ENCODE measurements at regions not wholly inside any gene's neighbourhood (a gene's known extent, or its start where the extent isn't known, plus 50 kb on each side); places are given as distances from the start of the nearest gene placed in this dataset.

DNA sequence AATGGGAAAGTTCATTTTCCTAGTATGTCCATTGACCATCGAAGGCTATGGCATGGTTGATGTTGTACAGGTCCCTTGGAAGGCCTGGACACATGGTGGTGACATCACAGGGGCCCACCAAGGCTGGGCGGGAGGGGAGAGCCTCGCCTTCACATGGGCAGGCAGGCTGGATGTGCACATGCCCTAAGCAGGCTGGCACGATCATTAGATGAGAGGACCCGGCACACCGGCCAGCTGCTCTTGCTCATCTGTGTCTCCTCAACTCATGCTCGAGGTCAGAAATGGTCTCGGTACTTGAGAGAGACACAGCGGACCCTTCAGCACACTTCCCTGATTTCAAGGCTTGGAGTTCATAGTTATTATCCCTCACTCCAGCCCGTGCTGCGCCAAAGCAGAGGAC lies 416.9 kb upstream of the ZFHX3 start:
- intact Hi-C loops (cut with micrococcal nuclease; ENCODE audit: unreplicated experiment) = no loop called here
- BruUV-seq (replicated peaks) = no TSS peak
- Histone ChIP-seq H3K4me3 (ENCODE audit: low read depth in 2 of 2, low read length in 2 of 2) (no peak overlapping the region), H3K9me3 (ENCODE audit: control insufficient read depth, insufficient read depth, low read depth, low read length) (no peaks in the 10 kb centered on the region), H3K36me3 (ENCODE audit: control insufficient read depth, insufficient read depth, low read length) (no peaks in the 10 kb centered on the region), H3K27me3 (ENCODE audit: control insufficient read depth, insufficient read depth, low read length) (peaks cover 2% of the 10 kb centered on the region; the same call in 1 of the 2 replicates), H3K4me1 (ENCODE audit: control insufficient read depth, insufficient read depth, low read length) (no peaks in the 10 kb centered on the region), H3K27ac (ENCODE audit: low read length) (no peak overlapping the region)
- CTCF ChIA-PET = no interaction called here
- TF ChIP-seq, protein P1, sequence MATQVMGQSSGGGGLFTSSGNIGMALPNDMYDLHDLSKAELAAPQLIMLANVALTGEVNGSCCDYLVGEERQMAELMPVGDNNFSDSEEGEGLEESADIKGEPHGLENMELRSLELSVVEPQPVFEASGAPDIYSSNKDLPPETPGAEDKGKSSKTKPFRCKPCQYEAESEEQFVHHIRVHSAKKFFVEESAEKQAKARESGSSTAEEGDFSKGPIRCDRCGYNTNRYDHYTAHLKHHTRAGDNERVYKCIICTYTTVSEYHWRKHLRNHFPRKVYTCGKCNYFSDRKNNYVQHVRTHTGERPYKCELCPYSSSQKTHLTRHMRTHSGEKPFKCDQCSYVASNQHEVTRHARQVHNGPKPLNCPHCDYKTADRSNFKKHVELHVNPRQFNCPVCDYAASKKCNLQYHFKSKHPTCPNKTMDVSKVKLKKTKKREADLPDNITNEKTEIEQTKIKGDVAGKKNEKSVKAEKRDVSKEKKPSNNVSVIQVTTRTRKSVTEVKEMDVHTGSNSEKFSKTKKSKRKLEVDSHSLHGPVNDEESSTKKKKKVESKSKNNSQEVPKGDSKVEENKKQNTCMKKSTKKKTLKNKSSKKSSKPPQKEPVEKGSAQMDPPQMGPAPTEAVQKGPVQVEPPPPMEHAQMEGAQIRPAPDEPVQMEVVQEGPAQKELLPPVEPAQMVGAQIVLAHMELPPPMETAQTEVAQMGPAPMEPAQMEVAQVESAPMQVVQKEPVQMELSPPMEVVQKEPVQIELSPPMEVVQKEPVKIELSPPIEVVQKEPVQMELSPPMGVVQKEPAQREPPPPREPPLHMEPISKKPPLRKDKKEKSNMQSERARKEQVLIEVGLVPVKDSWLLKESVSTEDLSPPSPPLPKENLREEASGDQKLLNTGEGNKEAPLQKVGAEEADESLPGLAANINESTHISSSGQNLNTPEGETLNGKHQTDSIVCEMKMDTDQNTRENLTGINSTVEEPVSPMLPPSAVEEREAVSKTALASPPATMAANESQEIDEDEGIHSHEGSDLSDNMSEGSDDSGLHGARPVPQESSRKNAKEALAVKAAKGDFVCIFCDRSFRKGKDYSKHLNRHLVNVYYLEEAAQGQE (IDR thresholded peaks at IDR 0.05; ENCODE audit: insufficient read depth in 1 of 2, low read depth in 2 of 2, low read length in 1 of 2) = no peak
- TF ChIP-seq POLR2AphosphoS5 (IDR thresholded peaks at IDR 0.05; ENCODE audit: low read depth, low read length) = no peak
- no peak for TF ChIP-seq SIN3A (IDR thresholded peaks at IDR 0.05; ENCODE audit: borderline replicate concordance, insufficient read depth, low read depth, low read length)
- TF ChIP-seq TCF7L2 (IDR thresholded peaks at IDR 0.05; ENCODE audit: low read depth, low read length) = no peak
- TF ChIP-seq, protein P2, sequence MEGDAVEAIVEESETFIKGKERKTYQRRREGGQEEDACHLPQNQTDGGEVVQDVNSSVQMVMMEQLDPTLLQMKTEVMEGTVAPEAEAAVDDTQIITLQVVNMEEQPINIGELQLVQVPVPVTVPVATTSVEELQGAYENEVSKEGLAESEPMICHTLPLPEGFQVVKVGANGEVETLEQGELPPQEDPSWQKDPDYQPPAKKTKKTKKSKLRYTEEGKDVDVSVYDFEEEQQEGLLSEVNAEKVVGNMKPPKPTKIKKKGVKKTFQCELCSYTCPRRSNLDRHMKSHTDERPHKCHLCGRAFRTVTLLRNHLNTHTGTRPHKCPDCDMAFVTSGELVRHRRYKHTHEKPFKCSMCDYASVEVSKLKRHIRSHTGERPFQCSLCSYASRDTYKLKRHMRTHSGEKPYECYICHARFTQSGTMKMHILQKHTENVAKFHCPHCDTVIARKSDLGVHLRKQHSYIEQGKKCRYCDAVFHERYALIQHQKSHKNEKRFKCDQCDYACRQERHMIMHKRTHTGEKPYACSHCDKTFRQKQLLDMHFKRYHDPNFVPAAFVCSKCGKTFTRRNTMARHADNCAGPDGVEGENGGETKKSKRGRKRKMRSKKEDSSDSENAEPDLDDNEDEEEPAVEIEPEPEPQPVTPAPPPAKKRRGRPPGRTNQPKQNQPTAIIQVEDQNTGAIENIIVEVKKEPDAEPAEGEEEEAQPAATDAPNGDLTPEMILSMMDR (IDR thresholded peaks at IDR 0.05) = no peak
- no peak for DNase-seq (ENCODE audit: low read depth, low spot score)
- no peak for ATAC-seq
- POLR2A ChIA-PET = no interaction called here
- in situ Hi-C loops (cut with HindIII; ENCODE audit: low pct_unique_long_range_greater_than_20kb, low sequenced_read_pairs) = no loop called here

DNA sequence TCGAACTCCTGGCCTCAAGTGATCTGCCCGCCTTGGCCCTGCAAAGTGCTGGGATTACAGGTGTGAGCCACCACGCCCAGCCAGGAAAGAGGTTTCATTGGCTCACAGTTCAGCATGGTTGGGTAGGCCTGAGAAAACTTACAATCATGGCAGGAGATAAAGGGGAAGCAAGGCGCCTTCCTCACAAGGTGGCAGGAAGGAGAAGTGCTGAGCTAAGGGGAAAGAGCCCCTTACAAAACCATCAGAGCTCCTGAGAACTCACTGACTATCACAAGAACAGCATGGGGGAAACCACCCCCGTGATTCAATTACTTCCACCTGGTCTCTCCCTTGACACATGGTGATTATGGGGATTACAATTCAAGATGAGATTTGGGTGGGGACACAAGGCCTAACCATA lies 411.7 kb upstream of the ZFHX3 start:
- no TSS peak for BruUV-seq (replicated peaks)
- POLR2A ChIA-PET = no interaction called here
- no peak for ATAC-seq

More for the DNA sequence above, 411.7 kb upstream of the ZFHX3 start:
- intact Hi-C loops (cut with micrococcal nuclease; ENCODE audit: unreplicated experiment) = no loop called here
- H3K4me1 ChIP-seq (ENCODE audit: control insufficient read depth, insufficient read depth, low read length) = no peaks in the 10 kb centered on the region
- in situ Hi-C loops (cut with HindIII; ENCODE audit: low pct_unique_long_range_greater_than_20kb, low sequenced_read_pairs) = no loop called here
- no peak for DNase-seq (ENCODE audit: low read depth, low spot score)
- TF ChIP-seq, protein P2 (IDR thresholded peaks at IDR 0.05) = no peak
- TF ChIP-seq SIN3A (IDR thresholded peaks at IDR 0.05; ENCODE audit: borderline replicate concordance, insufficient read depth, low read depth, low read length) = no peak
- H3K36me3 ChIP-seq (ENCODE audit: control insufficient read depth, insufficient read depth, low read length) = no peaks in the 10 kb centered on the region
- no peak overlapping the region for H3K4me3 ChIP-seq (ENCODE audit: low read depth in 2 of 2, low read length in 2 of 2)
- no peak overlapping the region for H3K27ac ChIP-seq (ENCODE audit: low read length)
- no peaks in the 10 kb centered on the region for H3K9me3 ChIP-seq (ENCODE audit: control insufficient read depth, insufficient read depth, low read depth, low read length)
- H3K27me3 ChIP-seq (ENCODE audit: control insufficient read depth, insufficient read depth, low read length) = peaks cover 2% of the 10 kb centered on the region; the same call in 1 of the 2 replicates
- CTCF ChIA-PET = no interaction called here

Data from Panc1 (cell line).